ENCODE measurements at regions not wholly inside any gene's neighbourhood (a gene's known extent, or its start where the extent isn't known, plus 50 kb on each side); places are given as distances from the start of the nearest gene placed in this dataset.

DNA sequence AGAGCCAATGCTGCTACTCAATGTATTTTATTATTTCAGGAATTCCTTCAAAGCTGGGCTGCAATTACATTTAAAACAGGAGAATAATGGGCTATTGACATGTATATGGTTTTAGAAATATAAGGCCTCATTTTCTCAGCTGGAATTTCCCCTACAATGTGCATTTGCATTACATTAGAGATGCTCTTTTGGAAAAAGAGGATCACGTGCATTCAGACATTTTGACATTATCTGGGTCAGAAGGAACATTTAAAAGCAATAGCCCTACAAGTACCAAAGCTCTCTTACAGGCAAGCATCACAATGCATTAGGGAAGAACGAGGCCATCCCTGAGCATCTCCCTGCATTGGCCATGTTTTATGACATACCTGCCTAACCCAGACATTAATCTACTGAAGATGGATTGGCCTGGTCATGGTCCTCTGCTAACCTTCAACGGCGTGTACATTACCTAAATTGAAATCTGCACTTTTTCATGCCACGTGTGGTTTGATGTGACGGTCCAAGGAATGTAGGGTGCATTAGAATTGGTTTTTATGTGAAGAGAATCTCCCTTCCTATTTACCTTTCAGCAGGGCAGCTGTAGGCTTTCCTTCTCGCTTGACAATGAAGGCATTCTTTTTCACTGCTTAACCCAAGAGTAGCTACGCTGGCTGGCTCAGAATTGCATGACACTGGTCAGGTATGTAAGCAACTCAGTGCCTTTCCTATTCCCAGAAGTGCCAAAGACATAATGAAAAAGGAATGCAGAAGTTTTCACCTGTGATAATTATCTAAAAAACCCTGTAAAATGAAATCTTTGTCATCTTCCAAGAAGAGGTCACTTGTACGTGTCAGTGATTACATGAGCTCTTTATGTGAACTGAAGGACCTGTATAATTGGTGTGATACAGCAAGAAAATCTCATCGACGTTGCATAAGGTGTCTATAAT, 212.3 kb upstream of the MPDZ start:
- DNase-seq (ENCODE audit: low read depth, low spot score) = peak; percentile 79

GRCh38 chr9:13491138-13491492, 211.6 kb upstream of the MPDZ start:
- DNase-seq (ENCODE audit: low read depth, low spot score) = no peak

DNA sequence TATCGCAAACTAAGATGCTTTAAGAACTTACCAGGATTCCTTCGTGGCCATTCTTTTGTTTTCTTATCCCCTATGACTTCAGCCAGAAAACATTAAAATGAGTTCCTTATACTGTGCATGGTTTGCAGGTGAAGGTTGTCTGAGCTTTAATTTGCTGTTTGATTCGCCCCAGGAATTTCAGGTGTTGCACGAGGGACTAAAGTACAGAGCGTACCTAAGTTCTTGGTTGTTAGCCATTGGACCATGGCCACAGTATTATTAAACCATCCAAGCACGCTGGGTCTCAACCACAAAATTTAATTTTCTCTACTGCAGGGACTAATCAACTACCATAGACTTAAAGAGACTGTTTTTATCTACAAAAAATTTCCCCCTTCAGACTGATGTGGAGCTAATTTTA, 208.4 kb upstream of the MPDZ start:
- no peak for DNase-seq (ENCODE audit: low read depth, low spot score)

GRCh38 chr9:13487498-13487897, 208.0 kb upstream of the MPDZ start:
- DNase-seq (ENCODE audit: low read depth, low spot score) = no peak

DNA sequence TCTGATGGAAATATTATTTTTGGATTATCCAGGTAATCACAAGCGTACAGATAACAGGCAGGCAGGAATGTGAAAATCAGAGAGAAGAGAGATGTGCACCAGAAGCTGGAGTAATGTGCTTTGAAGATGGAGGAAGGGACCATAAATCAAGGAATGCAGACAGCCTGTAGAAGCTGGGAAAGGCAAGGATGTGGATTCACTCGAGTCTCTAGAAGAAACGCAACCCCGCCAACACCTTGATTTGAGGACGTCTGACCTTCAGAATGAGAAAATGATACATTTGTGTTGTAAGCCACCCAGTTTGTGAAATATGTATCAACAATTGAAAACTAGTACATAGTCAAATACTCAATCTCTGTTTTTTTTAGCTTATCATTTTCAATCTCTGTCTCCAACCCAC, 207.6 kb upstream of the MPDZ start:
- no peak for DNase-seq (ENCODE audit: low read depth, low spot score)

GRCh38 chr9:13485068-13485596, 205.6 kb upstream of the MPDZ start:
- no peak for DNase-seq (ENCODE audit: low read depth, low spot score)

DNA sequence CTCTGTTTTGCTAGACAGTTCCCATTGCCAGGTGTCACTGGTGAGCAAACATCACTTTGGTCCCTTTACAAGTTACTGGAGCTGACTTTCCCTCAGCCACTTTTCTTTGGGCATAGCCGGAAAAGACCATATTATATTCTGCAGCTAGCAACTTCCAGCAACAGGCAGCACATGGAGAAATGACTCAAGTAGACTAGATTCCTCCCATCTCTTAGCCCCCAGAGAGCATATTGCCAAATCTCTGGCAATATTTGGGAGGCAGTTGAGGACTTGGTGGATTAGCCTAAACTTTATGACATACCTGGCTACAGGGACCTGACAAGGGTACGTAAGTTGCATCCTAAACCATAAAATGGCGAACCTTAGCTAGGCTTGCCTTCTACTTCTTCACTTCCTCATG, 204.7 kb upstream of the MPDZ start:
- no peak for DNase-seq (ENCODE audit: low read depth, low spot score)

GRCh38 chr9:13481274-13481673, 201.8 kb upstream of the MPDZ start:
- no peak for DNase-seq (ENCODE audit: low read depth, low spot score)

DNA sequence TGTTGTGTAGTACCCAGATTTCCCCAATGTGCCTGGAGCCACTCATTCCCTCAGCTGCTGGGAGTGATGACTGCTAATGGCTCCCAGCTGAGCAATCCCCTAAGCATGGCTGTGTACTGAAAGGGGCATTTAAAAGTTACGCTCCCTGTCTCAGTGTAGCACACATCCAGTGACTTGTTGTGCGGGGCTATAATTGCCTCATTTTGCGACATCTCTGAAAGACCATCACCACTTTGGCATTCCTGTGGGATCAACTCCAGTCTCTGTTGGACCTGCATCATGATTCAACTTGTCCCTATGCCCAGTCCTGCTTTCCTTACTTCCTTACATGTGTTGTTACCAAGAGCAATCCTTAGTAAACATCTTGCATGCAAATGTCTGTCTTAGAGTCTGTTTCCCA, 201.2 kb upstream of the MPDZ start:
- no peak for DNase-seq (ENCODE audit: low read depth, low spot score)

- DNase-seq (ENCODE audit: low read depth, low spot score) = no peak
These were observed 199.6 kb upstream of the MPDZ start for GRCh38 chr9:13479096-13479495.

- DNase-seq (ENCODE audit: low read depth, low spot score) = no peak
These were observed 199.1 kb upstream of the MPDZ start for GRCh38 chr9:13478639-13479038.

DNA sequence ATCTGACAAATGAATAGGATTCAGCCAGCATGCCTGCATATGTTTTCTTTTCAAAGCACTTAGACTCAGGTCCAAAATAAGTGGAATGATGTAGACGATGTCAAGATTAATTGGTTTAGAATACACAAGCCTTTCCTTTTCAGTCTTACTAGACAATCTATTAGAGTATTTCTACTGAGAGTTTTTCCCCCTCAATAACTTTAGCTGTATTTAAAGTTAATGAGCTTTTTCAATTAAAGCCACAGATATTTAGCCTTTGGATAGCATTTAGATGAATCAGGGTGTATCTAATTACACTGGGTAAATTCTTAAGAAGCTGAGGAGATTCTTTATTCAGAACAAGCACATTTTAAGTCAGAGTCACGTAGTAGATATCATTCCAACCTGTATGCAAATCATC, 198.7 kb upstream of the MPDZ start:
- DNase-seq (ENCODE audit: low read depth, low spot score) = no peak

GRCh38 chr9:13470836-13471235, 191.3 kb upstream of the MPDZ start:
- DNase-seq (ENCODE audit: low read depth, low spot score) = no peak

- DNase-seq (ENCODE audit: low read depth, low spot score) = no peak
These were observed 187.7 kb upstream of the MPDZ start for GRCh38 chr9:13467157-13467556.

DNA sequence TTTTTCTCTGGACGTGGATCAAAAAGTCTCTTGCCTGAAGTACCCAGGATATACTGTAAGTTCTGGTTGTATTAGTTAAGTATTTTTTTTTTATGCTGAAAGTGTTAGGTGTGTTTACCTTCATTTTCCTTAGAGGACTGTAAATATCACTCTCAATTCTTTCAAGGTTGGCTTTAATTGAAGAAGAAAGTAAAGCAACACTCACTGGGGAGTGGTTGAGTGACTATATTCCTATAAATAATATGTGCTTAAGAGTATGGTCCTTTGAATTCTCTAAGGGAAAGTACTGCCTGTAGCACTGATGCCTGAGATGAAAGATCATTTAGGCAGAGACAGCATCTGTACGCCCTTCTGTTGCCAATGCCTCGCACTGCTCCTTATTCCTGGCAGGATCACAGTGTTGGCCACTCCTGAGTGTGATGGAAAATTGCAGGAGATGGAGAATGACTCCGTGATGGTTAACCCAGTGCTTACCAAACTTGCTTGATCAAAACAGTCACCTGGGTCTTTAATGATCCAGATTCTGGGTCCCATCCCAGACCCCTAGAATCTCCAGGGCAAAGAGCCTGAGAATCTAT, 182.0 kb upstream of the MPDZ start:
- DNase-seq (ENCODE audit: low read depth, low spot score) = no peak

- DNase-seq (ENCODE audit: low read depth, low spot score) = no peak
These were observed 179.6 kb upstream of the MPDZ start for GRCh38 chr9:13459071-13459470.

DNA sequence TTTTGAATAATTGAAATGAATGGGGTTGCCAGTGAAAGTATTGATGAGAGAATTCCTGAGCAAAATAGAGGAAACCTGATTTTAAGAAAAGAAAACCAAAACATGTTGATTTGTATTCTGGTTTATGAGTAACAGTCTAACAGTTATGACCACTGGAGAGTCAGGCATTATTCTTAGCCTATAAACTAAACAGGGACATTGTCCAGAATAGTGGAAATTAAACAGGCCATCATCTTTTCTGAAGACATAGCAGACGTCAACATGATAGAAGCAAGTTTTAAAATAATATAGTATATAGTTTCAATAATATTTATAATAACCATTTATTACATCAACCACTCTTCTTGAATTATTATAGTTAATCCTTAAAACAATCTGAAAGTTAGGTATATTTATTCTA, 178.3 kb upstream of the MPDZ start:
- DNase-seq (ENCODE audit: low read depth, low spot score) = no peak

GRCh38 chr9:13450723-13451122, 171.2 kb upstream of the MPDZ start:
- DNase-seq (ENCODE audit: low read depth, low spot score) = no peak

DNA sequence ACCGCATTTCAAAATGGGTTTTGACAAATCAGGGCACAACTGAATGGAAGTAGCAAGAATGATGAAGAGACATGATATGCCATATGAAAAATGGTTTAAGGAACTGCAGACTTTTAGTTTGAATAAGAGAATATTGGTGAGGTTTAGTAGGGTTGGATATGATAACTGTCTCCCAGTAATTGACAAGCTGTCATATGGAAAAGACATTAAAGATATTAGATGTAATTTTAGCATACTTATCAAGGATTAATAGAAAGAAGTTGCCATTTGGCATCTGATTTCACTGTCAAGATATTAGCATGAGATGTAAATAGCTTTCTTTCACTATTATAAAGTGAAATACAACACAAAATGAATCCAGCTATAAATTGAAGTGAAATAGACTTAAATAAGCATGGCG, 169.0 kb upstream of the MPDZ start:
- no peak for DNase-seq (ENCODE audit: low read depth, low spot score)

DNA sequence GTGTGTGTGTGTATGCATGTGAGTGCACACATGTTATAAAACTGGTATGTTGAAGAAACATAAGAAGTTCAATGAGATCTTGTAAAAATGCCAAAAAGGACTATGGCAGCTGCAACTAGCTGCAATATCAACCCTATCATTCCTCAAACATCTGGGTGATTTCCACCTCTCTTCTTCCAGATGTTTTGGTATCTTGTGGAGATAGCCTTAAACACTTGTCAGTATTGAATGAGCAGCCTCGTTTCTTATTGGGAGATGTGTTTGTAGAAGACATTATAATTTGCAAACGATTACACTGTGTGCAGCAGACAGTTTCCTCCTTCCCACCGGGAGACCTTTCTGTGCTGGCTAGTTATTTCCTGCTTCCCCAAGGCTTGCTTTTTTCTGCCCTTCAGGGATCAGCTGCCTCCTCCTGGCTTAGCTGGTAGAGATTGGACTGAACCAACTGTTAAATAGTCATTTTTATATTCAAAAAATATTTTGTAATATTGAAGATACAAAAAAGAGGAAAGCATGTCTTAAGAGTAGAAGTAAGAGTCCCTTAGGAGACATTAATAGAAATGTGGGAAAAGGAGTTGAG, 168.4 kb upstream of the MPDZ start:
- no peak for DNase-seq (ENCODE audit: low read depth, low spot score)

DNA sequence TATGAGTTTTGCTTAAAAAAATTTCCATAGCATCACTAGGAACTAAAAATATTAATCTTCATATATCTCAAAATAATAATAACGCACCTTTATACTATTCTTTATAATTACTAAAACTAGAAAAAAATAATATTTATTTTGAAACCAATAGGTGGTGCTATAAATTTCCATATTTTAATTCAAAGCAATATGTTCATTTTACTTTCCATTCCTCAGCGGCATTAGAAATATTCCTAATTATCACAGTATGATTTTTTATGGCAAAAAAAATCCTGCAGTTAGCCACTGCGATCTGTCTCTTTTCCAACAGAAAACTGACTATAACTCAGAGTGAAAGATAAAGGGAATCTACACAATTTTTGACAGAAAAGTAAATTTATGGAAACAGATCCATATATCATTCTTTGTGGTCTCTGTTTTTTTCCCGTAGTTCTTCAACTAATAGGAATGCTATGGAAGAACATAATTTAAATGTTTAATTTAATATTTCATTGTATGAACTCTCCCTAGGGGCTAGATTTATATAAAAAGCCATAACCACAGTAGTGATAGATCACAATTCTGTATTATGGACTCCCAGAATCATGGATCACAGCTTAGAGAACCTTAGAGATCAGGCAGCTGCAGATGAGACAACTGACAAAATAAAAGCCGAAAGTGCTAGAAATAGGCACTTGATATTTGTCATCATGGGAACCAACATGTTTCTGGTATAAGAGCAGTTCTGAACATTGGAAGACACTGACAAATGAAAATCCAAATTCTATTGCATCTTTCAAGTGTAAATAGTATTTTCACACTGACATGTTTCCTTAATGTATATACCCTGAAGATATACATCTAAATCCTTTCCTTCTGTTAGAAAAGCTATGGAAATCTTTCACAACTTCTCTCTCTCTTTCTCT, 167.7 kb upstream of the MPDZ start:
- no peak for DNase-seq (ENCODE audit: low read depth, low spot score)
